ENCODE measurements at regions not wholly inside any gene's neighbourhood (a gene's known extent, or its start where the extent isn't known, plus 50 kb on each side); places are given as distances from the start of the nearest gene placed in this dataset.

DNA sequence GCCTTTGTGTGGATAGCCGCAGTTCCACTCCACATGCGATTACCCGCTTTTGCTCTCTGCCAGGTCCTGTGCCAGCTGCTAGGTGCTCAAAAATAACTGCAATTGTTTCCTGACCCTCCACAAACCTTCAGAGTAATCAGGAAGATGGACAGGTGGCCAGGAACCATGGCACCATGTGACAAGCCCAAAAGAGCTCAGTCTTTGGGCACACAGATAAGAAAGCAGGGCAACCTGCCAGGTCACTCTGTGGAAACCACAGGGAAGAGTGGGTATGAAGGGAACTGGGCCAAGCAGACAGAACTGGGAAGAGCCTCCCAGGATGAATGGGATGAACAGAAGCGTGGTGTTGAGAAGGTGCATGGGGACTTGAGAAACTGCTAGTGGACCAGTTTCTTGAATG is 79.4 kb upstream of the AGAP1 start:
- intact Hi-C loops (cut with DNase I): no loop called here
- Histone ChIP-seq H3K27ac (replicated peaks in 1 of 4) (no peak overlapping the region), H3K9me3 (no peaks in the 10 kb centered on the region), H3K36me3 (no peaks in the 10 kb centered on the region), H3K4me3 (no peak overlapping the region), H3K27me3 (no peaks in the 10 kb centered on the region), H3K4me1 (peaks cover 0 to 9% (median 0%) of the 10 kb centered on the region in 4 donors)
- TF ChIP-seq POLR2A (IDR thresholded peaks at IDR 0.05; ENCODE audit: low read depth) (no peak), EP300 (IDR thresholded peaks at IDR 0.05) (no peak), CTCF (IDR thresholded peaks at IDR 0.05) (no peak), POLR2AphosphoS5 (IDR thresholded peaks at IDR 0.05) (no peak)
- 96% methylated on average over 4 of the region's 4 CpGs for WGBS
- DNase-seq (ENCODE audit: extremely low spot score): no peak

DNA sequence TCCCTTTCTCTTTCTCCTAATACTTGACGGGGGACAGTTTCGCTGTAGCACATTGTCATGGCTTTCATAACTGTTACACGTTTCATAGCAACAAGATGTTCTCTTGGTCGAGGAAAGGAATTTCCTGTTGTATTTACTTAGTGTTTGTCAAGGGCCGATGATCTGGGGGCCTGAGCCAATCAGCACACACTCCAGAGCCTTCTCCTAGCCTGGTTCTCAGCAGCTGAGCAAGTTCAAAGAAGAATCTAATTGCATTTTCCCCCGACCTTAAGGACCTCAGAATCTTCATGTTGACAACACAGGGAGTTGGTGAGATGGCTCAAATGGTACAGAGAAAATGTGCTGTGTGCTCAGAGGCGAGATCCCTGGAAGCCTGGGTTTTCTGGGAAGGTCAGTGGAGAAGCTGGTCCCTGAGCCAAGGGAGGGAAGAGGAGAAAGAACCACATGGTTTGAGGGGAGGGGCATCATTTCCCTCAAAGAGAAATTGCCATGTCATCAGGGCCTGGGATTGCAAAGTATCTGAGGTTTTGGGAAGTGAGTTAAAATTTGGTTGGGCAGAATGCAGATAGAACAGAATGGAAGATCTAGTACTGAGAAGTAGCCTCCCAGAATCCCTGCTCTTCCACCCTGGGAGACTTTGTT is 76.9 kb upstream of the AGAP1 start:
- no peaks in the 10 kb centered on the region for H3K9me3 ChIP-seq
- H3K4me3 ChIP-seq: no peak overlapping the region
- intact Hi-C loops (cut with DNase I): no loop called here
- H3K27ac ChIP-seq (replicated peaks in 1 of 4): peak overlapping the region in 2 of 4 donors; percentile 7 to 16
- 47% methylated on average over 7 of the region's 7 CpGs for whole genome bisulfite sequencing
- DNase-seq (ENCODE audit: extremely low spot score): no peak
- no peaks in the 10 kb centered on the region for H3K36me3 ChIP-seq
- H3K27me3 ChIP-seq: peaks cover 0 to 4% (median 0%) of the 10 kb centered on the region in 4 donors
- no peak for TF ChIP-seq POLR2AphosphoS5 (IDR thresholded peaks at IDR 0.05)
- TF ChIP-seq POLR2A (IDR thresholded peaks at IDR 0.05; ENCODE audit: low read depth): no peak
- TF ChIP-seq EP300 (IDR thresholded peaks at IDR 0.05): no peak
- no peak for TF ChIP-seq CTCF (IDR thresholded peaks at IDR 0.05)
- peaks cover 0 to 9% (median 0%) of the 10 kb centered on the region in 4 donors for H3K4me1 ChIP-seq

DNA sequence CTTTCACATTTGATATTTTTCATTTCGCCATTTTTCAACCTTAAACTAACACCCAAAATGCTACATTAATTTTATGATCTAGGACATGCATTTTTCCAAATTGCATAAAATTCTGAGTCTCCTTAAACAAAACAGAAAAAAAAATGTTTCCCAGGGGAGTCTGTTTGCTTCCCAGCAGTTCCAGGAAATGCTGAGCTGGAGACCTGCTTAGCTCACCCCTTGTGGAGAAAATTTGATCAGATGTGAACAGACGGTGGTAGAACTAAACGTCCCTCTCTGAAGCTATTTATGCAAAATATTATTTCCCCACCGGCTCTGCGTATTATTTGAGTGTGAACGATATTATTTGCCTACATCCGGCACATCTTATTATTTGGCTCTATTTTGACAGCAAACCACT is 74.9 kb upstream of the AGAP1 start:
- peaks cover 0 to 4% (median 0%) of the 10 kb centered on the region in 4 donors for H3K27me3 ChIP-seq
- H3K27ac ChIP-seq (replicated peaks in 1 of 4): no peak overlapping the region
- no peak overlapping the region for H3K4me3 ChIP-seq
- peaks cover 0 to 3% (median 0%) of the 10 kb centered on the region in 4 donors for H3K4me1 ChIP-seq
- 76% methylated on average over 7 of the region's 7 CpGs for WGBS
- H3K36me3 ChIP-seq: no peaks in the 10 kb centered on the region
- TF ChIP-seq POLR2AphosphoS5 (IDR thresholded peaks at IDR 0.05) (no peak), EP300 (IDR thresholded peaks at IDR 0.05) (no peak), CTCF (IDR thresholded peaks at IDR 0.05) (no peak), POLR2A (IDR thresholded peaks at IDR 0.05; ENCODE audit: low read depth) (no peak)
- intact Hi-C loops (cut with DNase I): no loop called here
- DNase-seq (ENCODE audit: extremely low spot score): no peak
- H3K9me3 ChIP-seq: no peaks in the 10 kb centered on the region

DNA sequence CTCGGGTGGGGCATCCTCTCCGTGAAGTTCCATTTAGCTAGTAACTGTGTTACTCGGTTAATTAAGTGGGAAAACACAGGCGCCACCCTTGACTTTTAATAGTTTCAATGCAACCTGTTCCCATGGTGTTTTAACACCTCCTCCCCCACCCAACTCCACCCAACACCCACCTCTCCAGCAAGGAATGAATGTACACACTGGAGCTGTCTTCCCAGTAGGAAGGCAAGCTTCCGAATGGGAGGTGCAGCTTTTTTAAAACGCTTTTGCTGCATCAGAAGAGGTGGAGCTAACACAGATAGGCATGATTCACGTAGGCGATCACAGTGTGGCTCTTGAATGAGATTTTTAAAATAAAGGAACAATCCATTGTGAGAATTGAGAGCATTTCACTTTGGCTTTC is 73.8 kb upstream of the AGAP1 start:
- peaks cover 0 to 4% (median 0%) of the 10 kb centered on the region in 4 donors for H3K27me3 ChIP-seq
- peaks cover 0 to 8% (median 0%) of the 10 kb centered on the region in 4 donors for H3K9me3 ChIP-seq
- DNase-seq (ENCODE audit: extremely low spot score): no peak
- no peak overlapping the region for H3K27ac ChIP-seq (replicated peaks in 1 of 4)
- intact Hi-C loops (cut with DNase I): no loop called here
- 81% methylated on average over 8 of the region's 8 CpGs for WGBS
- TF ChIP-seq CTCF (IDR thresholded peaks at IDR 0.05) (no peak), POLR2A (IDR thresholded peaks at IDR 0.05; ENCODE audit: low read depth) (no peak), POLR2AphosphoS5 (IDR thresholded peaks at IDR 0.05) (no peak), EP300 (IDR thresholded peaks at IDR 0.05) (no peak)
- no peak overlapping the region for H3K4me3 ChIP-seq
- no peaks in the 10 kb centered on the region for H3K4me1 ChIP-seq
- H3K36me3 ChIP-seq: no peaks in the 10 kb centered on the region

DNA sequence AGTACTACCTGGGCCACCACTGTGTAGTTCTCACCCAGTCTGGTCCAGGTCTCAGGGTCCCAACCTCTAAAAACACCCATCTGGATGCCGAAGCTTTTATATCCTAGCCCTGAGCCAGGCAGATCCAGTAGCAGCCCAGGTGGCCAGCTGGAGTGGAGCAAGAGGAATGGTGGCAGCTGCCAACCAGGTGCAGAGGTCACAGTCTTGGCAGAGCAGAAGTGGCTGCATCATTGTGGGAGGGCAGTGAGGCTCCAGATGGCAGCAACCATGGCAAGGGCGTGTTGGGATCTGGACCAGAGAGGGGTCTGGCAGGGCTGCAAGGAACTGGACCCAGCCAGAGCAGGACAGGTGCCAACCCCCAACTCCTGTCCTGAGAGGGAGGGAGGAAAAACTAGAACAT is 72.2 kb upstream of the AGAP1 start:
- H3K27me3 ChIP-seq: peaks cover 0 to 4% (median 0%) of the 10 kb centered on the region in 4 donors
- no peaks in the 10 kb centered on the region for H3K36me3 ChIP-seq
- peaks cover 0 to 8% (median 0%) of the 10 kb centered on the region in 4 donors for H3K9me3 ChIP-seq
- H3K4me3 ChIP-seq: no peak overlapping the region
- intact Hi-C loops (cut with DNase I): no loop called here
- H3K27ac ChIP-seq (replicated peaks in 1 of 4): no peak overlapping the region
- WGBS: 92% methylated on average over 2 of the region's 2 CpGs
- DNase-seq (ENCODE audit: extremely low spot score): no peak
- TF ChIP-seq POLR2A (IDR thresholded peaks at IDR 0.05; ENCODE audit: low read depth): no peak
- no peak for TF ChIP-seq EP300 (IDR thresholded peaks at IDR 0.05)
- no peak for TF ChIP-seq POLR2AphosphoS5 (IDR thresholded peaks at IDR 0.05)
- TF ChIP-seq CTCF (IDR thresholded peaks at IDR 0.05): no peak
- no peaks in the 10 kb centered on the region for H3K4me1 ChIP-seq
